Smooth muscle cell (in vitro differentiated cells): ENCODE measurements at regions not wholly inside any gene's neighbourhood (a gene's known extent, or its start where the extent isn't known, plus 50 kb on each side); places are given as distances from the start of the nearest gene placed in this dataset.

Experiments
- DNase-seq: peaks from one replicate; lab custom pipeline; 2025; ENCODE audit not compliant: unreplicated experiment; lab: John Stamatoyannopoulos, UW
- H2AFZ ChIP-seq: fragments of 200-600 bp; sonication (generic); 2 replicates; pipeline ENCODE4 v1.6.0; 2016; ENCODE audit warnings: antibody characterized with exemption, low read depth, mild to moderate bottlenecking
- H3F3A ChIP-seq: fragments of 200-600 bp; sonication (generic); 2 replicates; pipeline ENCODE4 v1.6.0; 2017; ENCODE audit warnings: antibody characterized with exemption, low read depth
- H3K27ac ChIP-seq: fragments of 200-600 bp; sonication (generic); 2 replicates; pipeline ENCODE4 v1.5.1; 2016; ENCODE audit warnings: low read depth, mild to moderate bottlenecking
- H3K27me3 ChIP-seq: fragments of 200-600 bp; sonication (generic); 2 replicates; pipeline ENCODE4 v1.6.1; 2016; ENCODE audit warnings: low read depth, mild to moderate bottlenecking
- H3K36me3 ChIP-seq: fragments of 200-600 bp; sonication (generic); 2 replicates; pipeline ENCODE4 v1.5.1; 2016; ENCODE audit warnings: low read depth
- H3K4me1 ChIP-seq: fragments of 200-600 bp; sonication (generic); 2 replicates; pipeline ENCODE4 v1.5.1; 2016; ENCODE audit warnings: low read depth
- H3K4me2 ChIP-seq: fragments of 200-600 bp; sonication (generic); 2 replicates; pipeline ENCODE4 v1.6.0; 2016; ENCODE audit warnings: mild to moderate bottlenecking
- H3K4me3 ChIP-seq: fragments of 200-600 bp; sonication (generic); 2 replicates; pipeline ENCODE4 v1.5.1; 2016; ENCODE audit warnings: mild to moderate bottlenecking
- H3K79me2 ChIP-seq: fragments of 200-600 bp; sonication (generic); 2 replicates; pipeline ENCODE4 v1.6.0; 2016; ENCODE audit warnings: low read depth, mild to moderate bottlenecking
- H3K9ac ChIP-seq: fragments of 200-600 bp; sonication (generic); 2 replicates; pipeline ENCODE4 v1.6.0; 2016; ENCODE audit warnings: low read depth
- H3K9me3 ChIP-seq: fragments of 200-600 bp; sonication (generic); replicated peaks from 2 replicates; pipeline ENCODE4 v1.5.1; 2016; ENCODE audit warnings: low read depth
- H4K20me1 ChIP-seq: fragments of 200-600 bp; sonication (generic); 2 replicates; pipeline ENCODE4 v1.6.0; 2016; ENCODE audit warnings: low read depth
- CTCF ChIP-seq: fragments of 200-600 bp; sonication (generic); IDR thresholded peaks from 2 replicates; pipeline ENCODE4 v1.5.1; 2017; ENCODE audit warnings: borderline replicate concordance, mild to moderate bottlenecking, antibody characterized with exemption; ENCODE audit not compliant: insufficient read depth, poor library complexity, severe bottlenecking
- WGBS: methylation state at CpG from one replicate; pipeline ENCODE4 v1.1.7; 2016; ENCODE audit warnings: low lambda C conversion rate; 5-methylcytosine and 5-hydroxymethylcytosine counted together

GRCh38 chr2:34578641-34579040, 979.5 kb upstream of the FAM98A start:
- Histone ChIP-seq H3K9ac (no peak overlapping the region), H3K27me3 (no peaks in the 10 kb centered on the region), H3K9me3 (no peaks in the 10 kb centered on the region), H3K36me3 (no peaks in the 10 kb centered on the region), H3K4me1 (no peaks in the 10 kb centered on the region), H3K4me3 (no peak overlapping the region), H3K4me2 (no peak overlapping the region), H4K20me1 (no peaks in the 10 kb centered on the region), H3F3A (no peaks in the 10 kb centered on the region), H3K27ac (no peak overlapping the region), H2AFZ (no peak overlapping the region), H3K79me2 (no peaks in the 10 kb centered on the region)
- no peak for DNase-seq
- no peak for TF ChIP-seq CTCF
- 78% methylated on average over 2 of the region's 2 CpGs for WGBS

- no peak overlapping the region for H3K27ac ChIP-seq
- H3K4me3 ChIP-seq: no peak overlapping the region
- H3F3A ChIP-seq: no peaks in the 10 kb centered on the region
- 74% methylated on average over 7 of the region's 7 CpGs for WGBS
- DNase-seq: no peak
- no peaks in the 10 kb centered on the region for H3K36me3 ChIP-seq
- H4K20me1 ChIP-seq: no peaks in the 10 kb centered on the region
- no peaks in the 10 kb centered on the region for H3K9me3 ChIP-seq
- no peak overlapping the region for H3K9ac ChIP-seq
- H2AFZ ChIP-seq: no peak overlapping the region
- no peak overlapping the region for H3K4me2 ChIP-seq
- TF ChIP-seq CTCF: peak; percentile 46
- H3K4me1 ChIP-seq: no peaks in the 10 kb centered on the region
- no peaks in the 10 kb centered on the region for H3K79me2 ChIP-seq
- no peaks in the 10 kb centered on the region for H3K27me3 ChIP-seq
Observed at GRCh38 chr2:34570266-34570872, 971.3 kb upstream of the FAM98A start.

- 91% methylated on average over 7 of the region's 7 CpGs for whole genome bisulfite sequencing
- Histone ChIP-seq H4K20me1 (no peaks in the 10 kb centered on the region), H3K9me3 (no peaks in the 10 kb centered on the region), H3F3A (no peaks in the 10 kb centered on the region), H3K9ac (no peak overlapping the region), H3K79me2 (no peaks in the 10 kb centered on the region), H3K36me3 (no peaks in the 10 kb centered on the region), H3K27me3 (no peaks in the 10 kb centered on the region), H3K4me3 (no peak overlapping the region), H2AFZ (no peak overlapping the region), H3K4me2 (no peak overlapping the region), H3K4me1 (no peaks in the 10 kb centered on the region), H3K27ac (no peak overlapping the region)
- no peak for TF ChIP-seq CTCF
- DNase-seq: no peak
Observed at GRCh38 chr2:34567128-34567527, 968.0 kb upstream of the FAM98A start.

GRCh38 chr2:34552337-34552736, 953.2 kb upstream of the FAM98A start:
- H3K4me1 ChIP-seq: no peaks in the 10 kb centered on the region
- WGBS: 95% methylated on average over 5 of the region's 5 CpGs
- no peaks in the 10 kb centered on the region for H3K79me2 ChIP-seq
- no peak overlapping the region for H3K9ac ChIP-seq
- H3K27ac ChIP-seq: no peak overlapping the region
- H3K4me2 ChIP-seq: no peak overlapping the region
- H3K27me3 ChIP-seq: no peaks in the 10 kb centered on the region
- DNase-seq: no peak
- no peak overlapping the region for H3K4me3 ChIP-seq
- H3K36me3 ChIP-seq: no peaks in the 10 kb centered on the region
- no peaks in the 10 kb centered on the region for H4K20me1 ChIP-seq
- H2AFZ ChIP-seq: no peak overlapping the region
- H3K9me3 ChIP-seq: no peaks in the 10 kb centered on the region
- TF ChIP-seq CTCF: no peak
- H3F3A ChIP-seq: no peaks in the 10 kb centered on the region
